ENCODE measurements at regions not wholly inside any gene's neighbourhood (a gene's known extent, or its start where the extent isn't known, plus 50 kb on each side); places are given as distances from the start of the nearest gene placed in this dataset.

DNA sequence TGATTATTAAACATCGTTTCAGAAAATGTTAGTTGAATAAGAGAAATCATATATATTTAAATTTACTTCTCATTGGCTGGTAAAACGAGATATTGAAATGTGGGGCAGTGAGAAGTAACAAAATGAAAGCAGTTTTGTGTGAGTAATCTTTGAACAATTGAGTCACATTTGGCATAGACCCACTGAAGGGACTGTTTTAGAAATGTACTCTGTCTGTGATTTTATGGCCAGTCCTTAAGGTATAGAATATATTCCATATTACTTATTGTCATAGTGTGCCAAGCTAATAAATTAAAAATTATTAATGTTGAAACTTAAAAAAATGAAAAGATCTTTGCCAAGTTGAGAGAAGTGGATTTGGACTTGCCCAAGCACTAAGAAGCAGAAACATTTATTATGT, 222.4 kb upstream of the COL3A1 start:
- TF ChIP-seq, protein P1, sequence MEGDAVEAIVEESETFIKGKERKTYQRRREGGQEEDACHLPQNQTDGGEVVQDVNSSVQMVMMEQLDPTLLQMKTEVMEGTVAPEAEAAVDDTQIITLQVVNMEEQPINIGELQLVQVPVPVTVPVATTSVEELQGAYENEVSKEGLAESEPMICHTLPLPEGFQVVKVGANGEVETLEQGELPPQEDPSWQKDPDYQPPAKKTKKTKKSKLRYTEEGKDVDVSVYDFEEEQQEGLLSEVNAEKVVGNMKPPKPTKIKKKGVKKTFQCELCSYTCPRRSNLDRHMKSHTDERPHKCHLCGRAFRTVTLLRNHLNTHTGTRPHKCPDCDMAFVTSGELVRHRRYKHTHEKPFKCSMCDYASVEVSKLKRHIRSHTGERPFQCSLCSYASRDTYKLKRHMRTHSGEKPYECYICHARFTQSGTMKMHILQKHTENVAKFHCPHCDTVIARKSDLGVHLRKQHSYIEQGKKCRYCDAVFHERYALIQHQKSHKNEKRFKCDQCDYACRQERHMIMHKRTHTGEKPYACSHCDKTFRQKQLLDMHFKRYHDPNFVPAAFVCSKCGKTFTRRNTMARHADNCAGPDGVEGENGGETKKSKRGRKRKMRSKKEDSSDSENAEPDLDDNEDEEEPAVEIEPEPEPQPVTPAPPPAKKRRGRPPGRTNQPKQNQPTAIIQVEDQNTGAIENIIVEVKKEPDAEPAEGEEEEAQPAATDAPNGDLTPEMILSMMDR (IDR thresholded peaks at IDR 0.05; ENCODE audit: insufficient read depth, low read length, poor library complexity, severe bottlenecking), result no peak
- TF ChIP-seq EZH2phosphoT487 (conservative IDR thresholded peaks at IDR 0.05; ENCODE audit: low read length), result no peak

All from SU-DHL-6 (cell line).